ENCODE measurements at regions not wholly inside any gene's neighbourhood (a gene's known extent, or its start where the extent isn't known, plus 50 kb on each side); places are given as distances from the start of the nearest gene placed in this dataset.

GRCh38 chr2:40803900-40804299 lies 352.0 kb upstream of the SLC8A1 start:
- DNase-seq: no peak

GRCh38 chr2:40809156-40809555 lies 357.3 kb upstream of the SLC8A1 start:
- DNase-seq: peak in 1 of 3 donors; percentile 7

GRCh38 chr2:40814616-40815015 lies 362.7 kb upstream of the SLC8A1 start:
- peak in 1 of 3 donors; percentile 29 for DNase-seq

- no peak for DNase-seq
These were observed 368.4 kb upstream of the SLC8A1 start for GRCh38 chr2:40820319-40820718.

- DNase-seq: no peak
These were observed 371.6 kb upstream of the SLC8A1 start for GRCh38 chr2:40823478-40823877.

GRCh38 chr2:40824278-40824677 lies 372.4 kb upstream of the SLC8A1 start:
- peak; percentile 4 to 37 (median 16) for DNase-seq

GRCh38 chr2:40827392-40827791 lies 375.5 kb upstream of the SLC8A1 start:
- DNase-seq: no peak

GRCh38 chr2:40831321-40831873 lies 379.5 kb upstream of the SLC8A1 start:
- no peak for DNase-seq

GRCh38 chr2:40841856-40842255 lies 390.0 kb upstream of the SLC8A1 start:
- no peak for DNase-seq

- DNase-seq: no peak
These were observed 392.7 kb upstream of the SLC8A1 start for GRCh38 chr2:40844353-40845277.

GRCh38 chr2:40851661-40852060 lies 399.8 kb upstream of the SLC8A1 start:
- peak in 1 of 3 donors; percentile 23 for DNase-seq

- DNase-seq: no peak
These were observed 407.7 kb upstream of the SLC8A1 start for GRCh38 chr2:40859617-40860016.

GRCh38 chr2:40867829-40868228 lies 415.9 kb upstream of the SLC8A1 start:
- peak in 1 of 3 donors; percentile 7 for DNase-seq

- DNase-seq: no peak
These were observed 420.7 kb upstream of the SLC8A1 start for GRCh38 chr2:40872580-40872979.

GRCh38 chr2:40874380-40874779 lies 422.5 kb upstream of the SLC8A1 start:
- DNase-seq: no peak

- no peak for DNase-seq
These were observed 425.9 kb upstream of the SLC8A1 start for GRCh38 chr2:40877734-40878288.

- DNase-seq: no peak
These were observed 427.4 kb upstream of the SLC8A1 start for GRCh38 chr2:40879305-40879704.

GRCh38 chr2:40886100-40886499 lies 434.2 kb upstream of the SLC8A1 start:
- DNase-seq: no peak

- no peak for DNase-seq
These were observed 434.8 kb upstream of the SLC8A1 start for GRCh38 chr2:40886655-40887054.

GRCh38 chr2:40896358-40896757 lies 444.5 kb upstream of the SLC8A1 start:
- no peak for DNase-seq

GRCh38 chr2:40914666-40915065 lies 462.8 kb upstream of the SLC8A1 start:
- DNase-seq: peak in 2 of 3 donors; percentile 4 to 44

GRCh38 chr2:40915651-40916050 lies 463.8 kb upstream of the SLC8A1 start:
- DNase-seq: peak in 1 of 3 donors; percentile 8

GRCh38 chr2:40935349-40935748 lies 483.5 kb upstream of the SLC8A1 start:
- no peak for DNase-seq
